GM06990 (cell line): ENCODE measurements at regions not wholly inside any gene's neighbourhood (a gene's known extent, or its start where the extent isn't known, plus 50 kb on each side); places are given as distances from the start of the nearest gene placed in this dataset.

ENCODE experiments used
- DNase-seq: peaks from one replicate; pipeline ENCODE4 v3.0.0-alpha.2; 2011; ENCODE audit not compliant: insufficient read length; ENCODE audit errors: extremely low read depth
- H3K27me3 ChIP-seq: replicated peaks from 2 replicates; pipeline ENCODE4 v1.6.0; 2011; ENCODE audit warnings: low read length; ENCODE audit not compliant: control insufficient read depth, insufficient read depth
- H3K36me3 ChIP-seq: 2 replicates; pipeline ENCODE4 v1.5.1; 2011; ENCODE audit warnings: low read length; ENCODE audit not compliant: control insufficient read depth, insufficient read depth
- H3K4me3 ChIP-seq: replicated peaks from 2 replicates; pipeline ENCODE4 v1.5.1; 2011; ENCODE audit warnings: low read depth, mild to moderate bottlenecking, control low read depth, low read length
- CTCF ChIP-seq: IDR thresholded peaks from 2 replicates; pipeline ENCODE4 v1.5.1; 2011; ENCODE audit warnings: low read length, control low read depth, mild to moderate bottlenecking, inconsistent platforms; ENCODE audit not compliant: insufficient read depth, poor library complexity, severe bottlenecking

GRCh38 chr21:24730661-24731060 is 876.6 kb downstream of the MRPL39 start:
- Histone ChIP-seq H3K27me3 (no peaks in the 10 kb centered on the region), H3K4me3 (no peak overlapping the region), H3K36me3 (no peaks in the 10 kb centered on the region)
- DNase-seq: no peak
- no peak for TF ChIP-seq CTCF

GRCh38 chr21:24729568-24729967 is 877.7 kb downstream of the MRPL39 start:
- no peak overlapping the region for H3K4me3 ChIP-seq

GRCh38 chr21:24727803-24728440 is 879.4 kb downstream of the MRPL39 start:
- H3K27me3 ChIP-seq: no peaks in the 10 kb centered on the region
- H3K36me3 ChIP-seq: no peaks in the 10 kb centered on the region
- no peak for DNase-seq
- no peak for TF ChIP-seq CTCF
- H3K4me3 ChIP-seq: no peak overlapping the region

More at GRCh38 chr21:24729568-24729967, 877.7 kb downstream of the MRPL39 start:
- Histone ChIP-seq H3K36me3 (no peaks in the 10 kb centered on the region), H3K27me3 (no peaks in the 10 kb centered on the region)
- no peak for TF ChIP-seq CTCF
- DNase-seq: no peak

- H3K27me3 ChIP-seq: no peaks in the 10 kb centered on the region
- no peak for DNase-seq
- no peaks in the 10 kb centered on the region for H3K36me3 ChIP-seq
- H3K4me3 ChIP-seq: no peak overlapping the region
- TF ChIP-seq CTCF: no peak
These were observed 890.9 kb downstream of the MRPL39 start for GRCh38 chr21:24716281-24716918.

- no peak for DNase-seq
- H3K36me3 ChIP-seq: no peaks in the 10 kb centered on the region
- TF ChIP-seq CTCF: no peak
- H3K27me3 ChIP-seq: no peaks in the 10 kb centered on the region
- H3K4me3 ChIP-seq: no peak overlapping the region
These were observed 892.6 kb downstream of the MRPL39 start for GRCh38 chr21:24714646-24715200.
